Loucy (cell line): ENCODE measurements at regions not wholly inside any gene's neighbourhood (a gene's known extent, or its start where the extent isn't known, plus 50 kb on each side); places are given as distances from the start of the nearest gene placed in this dataset.

Experiments used
- CTCF ChIP-seq: fragments of 200-600 bp; sonication (generic); conservative IDR thresholded peaks from 2 replicates; pipeline ENCODE4 v1.5.1; 2014; ENCODE audit warnings: mild to moderate bottlenecking, antibody characterized with exemption, low read length
- EZH2phosphoT487 ChIP-seq: fragments of 200-600 bp; IDR thresholded peaks from 2 replicates; pipeline ENCODE4 v1.6.1; 2018; ENCODE audit warnings: antibody characterized with exemption, mild to moderate bottlenecking, moderate library complexity, borderline replicate concordance

GRCh38 chr4:79236785-79237184, 89.1 kb downstream of the NAA11 start:
- TF ChIP-seq CTCF: no peak
- TF ChIP-seq EZH2phosphoT487: no peak
